ENCODE measurements at regions not wholly inside any gene's neighbourhood (a gene's known extent, or its start where the extent isn't known, plus 50 kb on each side); places are given as distances from the start of the nearest gene placed in this dataset.

DNA sequence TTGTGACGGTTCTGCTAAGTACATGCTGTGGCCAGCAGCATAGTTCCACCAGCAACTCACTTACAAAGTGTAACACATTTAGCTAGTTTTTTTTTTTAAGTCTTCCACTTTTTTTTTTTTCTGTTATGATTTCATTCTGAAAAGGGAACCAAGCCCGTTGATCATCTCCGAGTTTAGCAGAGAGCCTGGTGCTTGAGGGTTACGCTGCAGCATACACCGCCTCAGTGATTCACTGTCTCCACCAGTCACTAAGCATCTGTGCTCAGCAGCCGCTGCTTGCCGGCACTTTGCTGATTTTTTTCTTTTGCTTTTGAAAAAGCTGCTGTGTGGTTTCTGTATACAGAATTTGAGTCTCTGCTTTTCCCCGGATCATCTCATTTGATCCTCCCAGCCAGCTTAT is 194.5 kb upstream of the CDH13 start:
- Histone ChIP-seq H3K4me2 (ENCODE audit: extremely low read depth, insufficient read depth, low read length) (no peak overlapping the region), H3K36me3 (ENCODE audit: control insufficient read depth, insufficient read depth, low read length) (no peaks in the 10 kb centered on the region), H3K27me3 (ENCODE audit: control insufficient read depth, insufficient read depth, low read length) (no peaks in the 10 kb centered on the region), H3K9ac (ENCODE audit: insufficient read depth, low read length) (no peak overlapping the region), H2AFZ (ENCODE audit: low read length) (no peak overlapping the region), H3K27ac (ENCODE audit: insufficient read depth, low read length) (no peak overlapping the region), H3K9me3 (ENCODE audit: control insufficient read depth, insufficient read depth, low read depth, low read length) (no peaks in the 10 kb centered on the region), H3K4me3 (replicated peaks in 1 of 4; ENCODE audit: control extremely low read depth in 1 of 4, insufficient read depth in 1 of 4, low read depth in 3 of 4, low read length in 4 of 4) (no peak overlapping the region), H4K20me1 (ENCODE audit: control insufficient read depth, extremely low read depth, insufficient read depth, low read length) (no peaks in the 10 kb centered on the region), H3K79me2 (ENCODE audit: control insufficient read depth, insufficient read depth, low read length) (no peaks in the 10 kb centered on the region), H3K4me1 (ENCODE audit: control insufficient read depth, extremely low read depth, insufficient read depth, low read length) (no peaks in the 10 kb centered on the region)
- peak in 1 of 2 donors; percentile 21 for DNase-seq (ENCODE audit: low read depth in 2 of 2)
- no peak for TF ChIP-seq EZH2 (IDR thresholded peaks at IDR 0.05; ENCODE audit: low read length, missing control alignments)
- TF ChIP-seq, protein P1, sequence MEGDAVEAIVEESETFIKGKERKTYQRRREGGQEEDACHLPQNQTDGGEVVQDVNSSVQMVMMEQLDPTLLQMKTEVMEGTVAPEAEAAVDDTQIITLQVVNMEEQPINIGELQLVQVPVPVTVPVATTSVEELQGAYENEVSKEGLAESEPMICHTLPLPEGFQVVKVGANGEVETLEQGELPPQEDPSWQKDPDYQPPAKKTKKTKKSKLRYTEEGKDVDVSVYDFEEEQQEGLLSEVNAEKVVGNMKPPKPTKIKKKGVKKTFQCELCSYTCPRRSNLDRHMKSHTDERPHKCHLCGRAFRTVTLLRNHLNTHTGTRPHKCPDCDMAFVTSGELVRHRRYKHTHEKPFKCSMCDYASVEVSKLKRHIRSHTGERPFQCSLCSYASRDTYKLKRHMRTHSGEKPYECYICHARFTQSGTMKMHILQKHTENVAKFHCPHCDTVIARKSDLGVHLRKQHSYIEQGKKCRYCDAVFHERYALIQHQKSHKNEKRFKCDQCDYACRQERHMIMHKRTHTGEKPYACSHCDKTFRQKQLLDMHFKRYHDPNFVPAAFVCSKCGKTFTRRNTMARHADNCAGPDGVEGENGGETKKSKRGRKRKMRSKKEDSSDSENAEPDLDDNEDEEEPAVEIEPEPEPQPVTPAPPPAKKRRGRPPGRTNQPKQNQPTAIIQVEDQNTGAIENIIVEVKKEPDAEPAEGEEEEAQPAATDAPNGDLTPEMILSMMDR (conservative IDR thresholded peaks at IDR 0.05 in 1 of 2, IDR thresholded peaks at IDR 0.05 in 1 of 2; ENCODE audit: low read depth in 1 of 2, low read length in 2 of 2) = no peak

DNA sequence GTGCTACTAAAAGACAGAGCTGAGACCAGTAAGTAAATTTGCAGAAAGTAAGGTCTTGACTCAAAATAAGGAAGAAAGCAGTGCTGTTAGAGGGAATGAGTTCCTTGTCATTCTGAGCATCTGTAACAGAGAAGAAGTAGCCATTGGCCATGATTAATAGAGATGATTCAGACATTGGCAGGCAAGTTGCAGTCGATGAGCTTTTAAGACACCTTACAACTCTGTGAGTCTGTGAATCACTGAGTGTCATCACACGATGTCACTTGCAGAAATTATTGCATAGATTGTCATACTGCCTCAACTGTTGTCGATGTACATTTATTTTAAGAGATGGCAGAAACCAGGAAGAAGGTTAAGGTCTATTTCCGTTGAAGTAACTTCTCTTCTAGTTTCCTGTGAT is 201.1 kb upstream of the CDH13 start:
- Histone ChIP-seq H4K20me1 (ENCODE audit: control insufficient read depth, extremely low read depth, insufficient read depth, low read length) (no peaks in the 10 kb centered on the region), H3K4me1 (ENCODE audit: control insufficient read depth, extremely low read depth, insufficient read depth, low read length) (no peaks in the 10 kb centered on the region), H3K4me3 (replicated peaks in 1 of 4; ENCODE audit: control extremely low read depth in 1 of 4, insufficient read depth in 1 of 4, low read depth in 3 of 4, low read length in 4 of 4) (no peak overlapping the region), H3K36me3 (ENCODE audit: control insufficient read depth, insufficient read depth, low read length) (no peaks in the 10 kb centered on the region), H3K9ac (ENCODE audit: insufficient read depth, low read length) (no peak overlapping the region), H3K9me3 (ENCODE audit: control insufficient read depth, insufficient read depth, low read depth, low read length) (no peaks in the 10 kb centered on the region), H3K79me2 (ENCODE audit: control insufficient read depth, insufficient read depth, low read length) (no peaks in the 10 kb centered on the region), H2AFZ (ENCODE audit: low read length) (no peak overlapping the region), H3K27me3 (ENCODE audit: control insufficient read depth, insufficient read depth, low read length) (no peaks in the 10 kb centered on the region), H3K4me2 (ENCODE audit: extremely low read depth, insufficient read depth, low read length) (no peak overlapping the region), H3K27ac (ENCODE audit: insufficient read depth, low read length) (no peak overlapping the region)
- TF ChIP-seq, protein P1 (conservative IDR thresholded peaks at IDR 0.05 in 1 of 2, IDR thresholded peaks at IDR 0.05 in 1 of 2; ENCODE audit: low read depth in 1 of 2, low read length in 2 of 2) = no peak
- no peak for TF ChIP-seq EZH2 (IDR thresholded peaks at IDR 0.05; ENCODE audit: low read length, missing control alignments)
- DNase-seq (ENCODE audit: low read depth in 2 of 2) = peak in 1 of 2 donors; percentile 2

DNA sequence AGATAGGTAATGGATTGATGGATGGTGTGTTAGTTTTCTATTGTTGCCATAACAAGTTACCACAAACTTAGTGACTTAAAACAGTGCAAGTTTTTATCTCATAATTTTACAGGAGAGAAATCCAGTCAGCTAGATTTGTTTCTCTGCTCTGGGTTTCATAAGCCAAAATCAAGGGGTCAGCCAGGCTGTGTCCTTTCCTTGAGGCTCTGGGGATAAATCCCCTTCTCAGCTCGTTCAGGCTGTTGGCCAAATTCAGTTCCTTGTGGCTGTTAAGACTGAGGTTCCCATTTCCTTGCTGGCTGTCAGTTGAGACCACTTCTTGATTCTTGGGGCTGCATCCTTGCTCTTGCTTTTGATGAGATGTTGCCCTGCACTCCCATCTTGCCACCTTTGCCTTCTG is 204.9 kb upstream of the CDH13 start:
- Histone ChIP-seq H3K9me3 (ENCODE audit: control insufficient read depth, insufficient read depth, low read depth, low read length) (no peaks in the 10 kb centered on the region), H3K36me3 (ENCODE audit: control insufficient read depth, insufficient read depth, low read length) (no peaks in the 10 kb centered on the region), H4K20me1 (ENCODE audit: control insufficient read depth, extremely low read depth, insufficient read depth, low read length) (no peaks in the 10 kb centered on the region), H2AFZ (ENCODE audit: low read length) (no peak overlapping the region), H3K27ac (ENCODE audit: insufficient read depth, low read length) (no peak overlapping the region), H3K79me2 (ENCODE audit: control insufficient read depth, insufficient read depth, low read length) (no peaks in the 10 kb centered on the region), H3K9ac (ENCODE audit: insufficient read depth, low read length) (no peak overlapping the region), H3K4me2 (ENCODE audit: extremely low read depth, insufficient read depth, low read length) (no peak overlapping the region), H3K4me3 (replicated peaks in 1 of 4; ENCODE audit: control extremely low read depth in 1 of 4, insufficient read depth in 1 of 4, low read depth in 3 of 4, low read length in 4 of 4) (no peak overlapping the region), H3K4me1 (ENCODE audit: control insufficient read depth, extremely low read depth, insufficient read depth, low read length) (no peaks in the 10 kb centered on the region), H3K27me3 (ENCODE audit: control insufficient read depth, insufficient read depth, low read length) (no peaks in the 10 kb centered on the region)
- DNase-seq (ENCODE audit: low read depth in 2 of 2) = no peak
- TF ChIP-seq, protein P1 (conservative IDR thresholded peaks at IDR 0.05 in 1 of 2, IDR thresholded peaks at IDR 0.05 in 1 of 2; ENCODE audit: low read depth in 1 of 2, low read length in 2 of 2) = no peak
- no peak for TF ChIP-seq EZH2 (IDR thresholded peaks at IDR 0.05; ENCODE audit: low read length, missing control alignments)

Measured in fibroblast of lung (primary cell).